ENCODE measurements at regions not wholly inside any gene's neighbourhood (a gene's known extent, or its start where the extent isn't known, plus 50 kb on each side); places are given as distances from the start of the nearest gene placed in this dataset.

- TF ChIP-seq CTCF (conservative IDR thresholded peaks at IDR 0.05) (no peak), EZH2 (IDR thresholded peaks at IDR 0.05; ENCODE audit: low read depth) (no peak)
Observed at GRCh38 chr3:177676947-177677587, 479.8 kb upstream of the TBL1XR1 start.

Measured in PC-9 (cell line).